H1 (cell line): ENCODE measurements at regions not wholly inside any gene's neighbourhood (a gene's known extent, or its start where the extent isn't known, plus 50 kb on each side); places are given as distances from the start of the nearest gene placed in this dataset.

ENCODE experiments used
- CTCF ChIA-PET: fragments of 300-600 bp; sonication (Branson Sonifier 250); formaldehyde crosslinking; loops from one replicate; lab custom pipeline; 2021; ENCODE audit not compliant: partially characterized antibody; lab: Charles Lee
- POLR2A ChIA-PET: fragments of 300-600 bp; sonication (Branson Sonifier 250); formaldehyde crosslinking; loops from one replicate; lab custom pipeline; 2021; ENCODE audit warnings: inconsistent platforms; ENCODE audit not compliant: partially characterized antibody; lab: Charles Lee
- DNase-seq, 2 experiments: peaks; one replicate each; pipeline versions ENCODE4 v3.0.0 to v3.0.0-alpha.2; 2010 to 2022; ENCODE audit warnings: low spot score in 2 of 2, low read depth in 1 of 2, mixed read lengths in 1 of 2
- FAIRE-seq: peaks from 2 replicates; lab custom pipeline; 2011; peaks lifted over from hg19 to GRCh38; lab: Jason Lieb, UNC
- H2AFZ ChIP-seq: 2 replicates; pipeline ENCODE4 v1.8.1; 2012; ENCODE audit warnings: low read length, inconsistent platforms
- H2AK5ac ChIP-seq: 2 replicates; pipeline ENCODE4 v1.6.1; 2013; ENCODE audit warnings: low read depth, low read length
- H2BK120ac ChIP-seq: replicated peaks from 2 replicates; pipeline ENCODE3; 2013; ENCODE audit warnings: low read depth, low read length, inconsistent platforms
- H2BK12ac ChIP-seq: 2 replicates; pipeline ENCODE4 v1.6.1; 2013; ENCODE audit warnings: low read depth, low read length
- H2BK15ac ChIP-seq: 2 replicates; pipeline ENCODE4 v1.6.1; 2013; ENCODE audit warnings: low read length
- H2BK20ac ChIP-seq: 2 replicates; pipeline ENCODE4 v1.6.1; 2013; ENCODE audit warnings: low read length
- H2BK5ac ChIP-seq: 2 replicates; pipeline ENCODE4 v1.6.1; 2013; ENCODE audit warnings: low read depth, low read length
- H3K14ac ChIP-seq: 2 replicates; pipeline ENCODE4 v1.6.1; 2013; ENCODE audit warnings: inconsistent platforms; ENCODE audit not compliant: insufficient read length
- H3K18ac ChIP-seq: 2 replicates; pipeline ENCODE4 v1.6.1; 2013; ENCODE audit warnings: low read length; ENCODE audit errors: extremely low read depth
- H3K23ac ChIP-seq: 2 replicates; pipeline ENCODE4 v1.6.1; 2013; ENCODE audit warnings: inconsistent platforms; ENCODE audit not compliant: insufficient read length
- H3K23me2 ChIP-seq: 2 replicates; pipeline ENCODE4 v1.6.1; 2013; ENCODE audit warnings: low read depth, low read length
- H3K27ac ChIP-seq: 2 replicates; pipeline ENCODE4 v1.6.1; 2011; ENCODE audit warnings: low read depth, low read length, inconsistent platforms
- H3K27me3 ChIP-seq, 4 experiments: replicated peaks in 1 of 4; 1 replicate in 1 of 4; 2 replicates in 3 of 4; pipeline versions ENCODE4 v1.6.1 to v1.8.1; 2011 to 2013; ENCODE audit warnings: low read length in 3 of 4, mild to moderate bottlenecking in 3 of 4, inconsistent platforms in 2 of 4, mixed read lengths in 2 of 4, moderate library complexity in 1 of 4; ENCODE audit not compliant: control insufficient read depth in 3 of 4, insufficient read depth in 3 of 4; ENCODE audit errors: extremely low read depth in 1 of 4
- H3K36me3 ChIP-seq, 4 experiments: 2 replicates each; pipeline versions ENCODE4 v1.6.1 to v1.8.1; 2011 to 2013; ENCODE audit warnings: mild to moderate bottlenecking in 4 of 4, low read length in 3 of 4, moderate library complexity in 2 of 4, control low read depth in 1 of 4, inconsistent platforms in 1 of 4; ENCODE audit not compliant: insufficient read depth in 4 of 4, control insufficient read depth in 2 of 4
- H3K4ac ChIP-seq: replicated peaks from 2 replicates; pipeline ENCODE3; 2013; ENCODE audit warnings: low read length, low read depth, mixed read lengths, inconsistent platforms; ENCODE audit not compliant: insufficient read length
- H3K4me1 ChIP-seq, 4 experiments: replicated peaks in 1 of 4; 1 replicate in 1 of 4; 2 replicates in 3 of 4; pipeline versions ENCODE4 v1.6.1 to v1.8.1; 2011 to 2013; ENCODE audit warnings: low read length in 3 of 4, inconsistent platforms in 2 of 4, mixed read lengths in 1 of 4; ENCODE audit not compliant: insufficient read depth in 4 of 4, control insufficient read depth in 3 of 4
- H3K4me2 ChIP-seq, 2 experiments: 2 replicates each; pipeline versions ENCODE4 v1.6.1 to v1.8.1; 2011 to 2013; ENCODE audit warnings: low read depth in 2 of 2, low read length in 2 of 2, control low read depth in 1 of 2, inconsistent platforms in 1 of 2, mild to moderate bottlenecking in 1 of 2; ENCODE audit not compliant: insufficient read depth in 1 of 2
- H3K4me3 ChIP-seq, 4 experiments: fragments of 200-600, 300-600 bp in 1 of 4; sonication (generic), shearing (Covaris generic), sonication (Bioruptor Twin) in 1 of 4; 2 replicates each; pipeline versions ENCODE4 v1.5.1 to v1.8.1; 2011 to 2016; ENCODE audit warnings: low read length in 4 of 4, low read depth in 3 of 4, control low read depth in 2 of 4, inconsistent platforms in 2 of 4, mild to moderate bottlenecking in 2 of 4, mixed read lengths in 1 of 4, moderate library complexity in 1 of 4; ENCODE audit not compliant: insufficient read depth in 2 of 4; ENCODE audit errors: extremely low read depth in 1 of 4
- H3K56ac ChIP-seq: replicated peaks from 2 replicates; pipeline ENCODE3; 2013; ENCODE audit warnings: low read depth, mild to moderate bottlenecking, mixed read lengths, low read length, inconsistent platforms; ENCODE audit not compliant: insufficient read length
- H3K79me1 ChIP-seq: 2 replicates; pipeline ENCODE4 v1.6.1; 2013; ENCODE audit warnings: low read depth, low read length, control low read depth
- H3K79me2 ChIP-seq, 2 experiments: 2 replicates each; pipeline versions ENCODE4 v1.6.1 to v1.8.1; 2012 to 2013; ENCODE audit warnings: low read length in 2 of 2, mild to moderate bottlenecking in 2 of 2, inconsistent platforms in 1 of 2; ENCODE audit not compliant: insufficient read depth in 2 of 2, control insufficient read depth in 1 of 2
- H3K9ac ChIP-seq, 4 experiments: replicated peaks in 1 of 4; 1 replicate in 1 of 4; 2 replicates in 3 of 4; pipeline versions ENCODE4 v1.6.1 to v1.8.1; 2011 to 2013; ENCODE audit warnings: low read depth in 3 of 4, low read length in 3 of 4, control low read depth in 2 of 4, mild to moderate bottlenecking in 2 of 4, moderate library complexity in 2 of 4, inconsistent platforms in 1 of 4; ENCODE audit errors: extremely low read depth in 1 of 4
- H3K9me3 ChIP-seq, 2 experiments: 2 replicates each; pipeline versions ENCODE4 v1.6.1 to v1.8.1; 2012 to 2013; ENCODE audit warnings: mild to moderate bottlenecking in 2 of 2, moderate library complexity in 2 of 2, control low read depth in 1 of 2, inconsistent platforms in 1 of 2, low read depth in 1 of 2, low read length in 1 of 2, mixed read lengths in 1 of 2; ENCODE audit not compliant: insufficient read depth in 2 of 2
- H4K20me1 ChIP-seq, 2 experiments: replicated peaks in 1 of 2; 2 replicates each; pipeline versions ENCODE3 to v1.8.1; 2011 to 2013; ENCODE audit warnings: inconsistent platforms in 2 of 2, low read length in 2 of 2, mild to moderate bottlenecking in 1 of 2; ENCODE audit not compliant: insufficient read depth in 2 of 2, control insufficient read depth in 1 of 2
- H4K5ac ChIP-seq: 2 replicates; pipeline ENCODE4 v1.6.1; 2013; ENCODE audit warnings: low read length, low read depth, mixed read lengths, inconsistent platforms; ENCODE audit not compliant: insufficient read length
- H4K8ac ChIP-seq: 2 replicates; pipeline ENCODE4 v1.8.0; 2013; ENCODE audit warnings: mild to moderate bottlenecking, moderate library complexity, low read length, inconsistent platforms; ENCODE audit not compliant: insufficient read depth; ENCODE audit errors: extremely low read depth
- H4K91ac ChIP-seq: replicated peaks from 2 replicates; pipeline ENCODE3; 2013; ENCODE audit warnings: low read length, mixed read lengths, inconsistent platforms; ENCODE audit not compliant: insufficient read length
- MAX ChIP-seq: IDR thresholded peaks from 2 replicates; pipeline ENCODE4 v1.6.1; 2012; ENCODE audit warnings: inconsistent platforms
- TEAD4 ChIP-seq: IDR thresholded peaks from 2 replicates; pipeline ENCODE4 v1.6.1; 2012; ENCODE audit warnings: low read depth, low read length, inconsistent platforms, mixed read lengths
- WGBS, 2 experiments: shearing (Covaris generic) in 1 of 2; methylation state at CpG; one replicate each; pipeline versions ENCODE4 v1.1.6 to v1.1.7; 2013 to 2015; ENCODE audit warnings: low lambda C conversion rate in 2 of 2, mixed read lengths in 2 of 2, inconsistent platforms in 1 of 2, low coverage in 1 of 2, missing lambda C conversion rate in 1 of 2; ENCODE audit not compliant: insufficient replicate concordance in 2 of 2, insufficient coverage in 1 of 2, insufficient read length in 1 of 2; ENCODE audit errors: extremely low coverage in 1 of 2, missing lambda C conversion rate in 1 of 2; 5-methylcytosine and 5-hydroxymethylcytosine counted together

- Histone ChIP-seq H2BK120ac (no peak overlapping the region), H4K8ac (no peak overlapping the region), H2BK15ac (no peak overlapping the region), H3K4ac (no peak overlapping the region), H2BK12ac (no peak overlapping the region), H3K4me3 (no peak overlapping the region), H3K4me1 (peaks cover 0 to 12% (median 5%) of the 10 kb centered on the region in 4 experiments; a peak in 4 of 7 replicates), H2BK5ac (no peak overlapping the region), H4K91ac (no peak overlapping the region), H3K4me2 (no peak overlapping the region), H3K23ac (no peak overlapping the region), H3K27ac (no peak overlapping the region), H2AFZ (no peak overlapping the region), H3K36me3 (no peaks in the 10 kb centered on the region), H3K14ac (no peak overlapping the region), H3K18ac (no peak overlapping the region), H3K79me1 (no peaks in the 10 kb centered on the region), H3K27me3 (no peaks in the 10 kb centered on the region), H2AK5ac (no peak overlapping the region), H4K20me1 (no peaks in the 10 kb centered on the region), H3K9ac (no peak overlapping the region), H3K79me2 (no peaks in the 10 kb centered on the region), H3K9me3 (peaks cover 2 to 3% of the 10 kb centered on the region in 2 experiments; a peak in 1 of 4 replicates), H4K5ac (no peak overlapping the region), H3K56ac (no peak overlapping the region), H2BK20ac (no peak overlapping the region), H3K23me2 (no peaks in the 10 kb centered on the region)
- 94% methylated on average over 3 of the region's 3 CpGs; no CpG with 5 or more reads in 1 of the 2 experiments for WGBS, 2 experiments
- CTCF ChIA-PET: no interaction called here
- DNase-seq (no peak), FAIRE-seq (no peak)
- POLR2A ChIA-PET: interaction anchor here (1.1 kb wide), 1 partner anchor 9 kb away, joined by 3 read pairs; no protein-coding TSS in a partner anchor
- TF ChIP-seq TEAD4 (no peak), MAX (no peak)
These were observed 70.1 kb downstream of the GP2 start for GRCh38 chr16:20257234-20257633.
